CD4-positive, alpha-beta T cell treated with Interferon alpha-2 for 1 hour (primary cell): ENCODE measurements at regions not wholly inside any gene's neighbourhood (a gene's known extent, or its start where the extent isn't known, plus 50 kb on each side); places are given as distances from the start of the nearest gene placed in this dataset.

Experiments
- DNase-seq, 2 donors: peaks; one replicate each; pipeline ENCODE4 v3.0.0-alpha.2; 2020 to 2022

GRCh38 chr11:32318071-32319055 lies 117.0 kb downstream of the WT1 start:
- no peak for DNase-seq

DNA sequence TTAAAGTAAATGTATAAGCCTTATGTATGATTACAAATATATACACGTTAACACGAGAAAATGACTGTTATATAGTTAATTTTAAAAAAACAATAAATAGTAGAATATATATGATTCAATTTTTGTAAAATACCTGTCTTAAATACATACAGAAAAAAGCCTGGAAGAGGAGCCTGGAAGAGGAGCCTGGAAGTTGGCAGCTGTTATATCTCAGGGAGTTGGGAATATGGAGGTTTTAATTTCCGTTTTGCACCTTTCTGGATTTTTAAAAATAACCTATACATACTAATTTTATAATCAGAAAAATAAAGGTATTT lies 111.6 kb downstream of the WT1 start:
- no peak for DNase-seq

GRCh38 chr11:32325187-32325586 lies 110.2 kb downstream of the WT1 start:
- no peak for DNase-seq

- no peak for DNase-seq
These were observed 109.6 kb downstream of the WT1 start for GRCh38 chr11:32325725-32326124.

DNA sequence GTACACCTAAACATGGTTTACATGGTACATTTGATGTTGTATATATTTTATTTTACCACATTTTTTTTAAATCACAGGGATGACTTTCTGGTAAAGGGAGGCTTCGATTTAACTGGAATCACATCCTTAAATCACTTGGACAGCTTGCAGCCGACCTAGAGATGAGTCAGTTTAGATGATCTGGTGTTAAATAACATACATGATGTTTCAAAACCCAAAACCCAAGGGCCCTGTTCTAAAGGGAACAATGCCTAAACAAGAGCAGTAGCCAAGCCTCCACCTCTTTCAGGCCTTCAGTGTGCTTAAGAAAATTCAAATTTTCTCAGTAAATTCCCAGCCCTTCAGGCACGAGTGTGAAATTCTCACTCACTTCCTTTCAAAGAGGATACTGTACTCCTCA lies 108.8 kb downstream of the WT1 start:
- DNase-seq = no peak

- DNase-seq = no peak
These were observed 106.9 kb downstream of the WT1 start for GRCh38 chr11:32328392-32328791.

- no peak for DNase-seq
These were observed 104.2 kb downstream of the WT1 start for GRCh38 chr11:32331098-32331497.

- no peak for DNase-seq
These were observed 103.5 kb downstream of the WT1 start for GRCh38 chr11:32331792-32332191.

DNA sequence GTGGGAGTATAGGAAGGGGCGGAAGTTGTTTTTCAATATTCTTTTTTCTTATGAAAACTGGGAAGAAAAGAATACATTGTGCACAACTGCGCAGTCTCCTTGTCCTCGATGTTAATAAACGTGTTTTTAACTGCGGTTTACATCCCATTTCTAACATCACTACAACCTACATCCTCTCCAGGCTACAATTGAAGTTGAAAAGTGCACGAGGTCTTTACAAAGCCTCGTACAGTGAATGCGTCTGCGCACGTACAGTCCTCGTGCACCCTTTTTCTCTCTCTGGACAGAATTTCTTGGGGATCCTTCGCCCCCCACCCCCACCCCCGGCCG lies 102.4 kb downstream of the WT1 start:
- no peak for DNase-seq

DNA sequence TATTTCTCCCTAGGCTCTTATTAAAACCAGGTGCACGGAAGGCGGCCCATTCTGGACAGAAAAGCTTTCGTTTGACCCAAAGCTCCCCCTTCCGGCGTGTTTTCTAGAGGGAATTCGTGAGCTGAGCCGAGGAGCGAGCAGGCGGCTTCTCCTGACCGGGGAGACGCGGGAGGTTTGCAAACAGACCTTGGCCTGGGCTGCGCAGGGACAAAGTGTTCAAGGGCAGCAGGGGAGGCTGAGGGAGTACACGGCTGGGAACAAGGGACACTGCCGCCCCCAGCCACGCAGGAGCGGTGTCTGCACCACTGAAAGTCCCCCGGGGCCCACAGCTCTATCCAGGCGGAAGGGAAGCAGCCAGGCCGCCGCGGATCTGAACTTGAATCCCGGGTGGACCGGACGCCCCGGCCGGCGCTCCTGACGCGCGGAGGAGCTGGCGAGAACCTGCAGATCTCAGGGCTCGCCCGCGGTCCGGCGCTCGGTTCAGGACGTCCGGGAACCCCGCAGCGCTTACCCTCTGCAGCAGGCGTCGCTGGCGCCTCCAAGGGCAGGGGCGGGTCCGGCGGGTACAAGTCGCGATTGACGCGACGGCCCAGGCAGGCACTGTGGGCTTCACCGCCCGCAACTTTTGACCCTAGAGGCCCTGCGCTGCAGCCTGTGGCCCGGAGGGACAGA lies 101.9 kb downstream of the WT1 start:
- peak in 1 of 2 donors; percentile 32 for DNase-seq

DNA sequence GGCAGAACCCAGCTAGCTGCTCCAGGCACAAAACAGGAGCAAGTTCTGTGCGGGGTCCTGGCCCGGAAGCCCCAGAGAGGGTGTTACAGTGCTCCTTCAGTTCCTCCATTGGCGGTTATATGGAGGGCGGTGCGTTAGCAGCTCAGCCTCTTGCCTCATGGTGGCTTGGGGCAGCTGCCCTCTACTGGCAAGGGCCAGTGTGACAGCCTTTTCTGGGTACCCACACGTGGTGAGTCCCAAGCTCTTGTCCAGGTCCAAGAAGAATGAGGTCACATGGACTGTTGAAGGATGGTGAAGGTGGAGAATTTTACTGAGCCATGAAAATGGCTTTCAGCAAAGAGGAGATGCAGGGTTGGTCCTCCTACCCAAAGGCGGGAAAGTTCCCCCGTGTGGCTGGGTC lies 100.5 kb downstream of the WT1 start:
- DNase-seq = peak in 1 of 2 donors; percentile 18
